ENCODE measurements at regions not wholly inside any gene's neighbourhood (a gene's known extent, or its start where the extent isn't known, plus 50 kb on each side); places are given as distances from the start of the nearest gene placed in this dataset.
"Not testable (repeated sequence)": the region's sequence is repeated elsewhere in the genome, so short reads cannot be mapped to it uniquely, and the experiment has no call there.

GRCh38 chr5:117393125-117393524 is 818.5 kb upstream of the SEMA6A start:
- no peak for ATAC-seq
- DNase-seq (ENCODE audit: low spot score): no peak

- ATAC-seq: no peak
- no peak for DNase-seq (ENCODE audit: low spot score)
Observed at GRCh38 chr5:117380316-117380715, 805.7 kb upstream of the SEMA6A start.

GRCh38 chr5:117379521-117379920 is 804.9 kb upstream of the SEMA6A start:
- no peak for DNase-seq (ENCODE audit: low spot score)
- no peak for ATAC-seq

- DNase-seq (ENCODE audit: low spot score) (no peak), ATAC-seq (no peak)
Observed at GRCh38 chr5:117376748-117377147, 802.1 kb upstream of the SEMA6A start.

- DNase-seq (ENCODE audit: low spot score) (no peak), ATAC-seq (no peak)
Observed at GRCh38 chr5:117359895-117360294, 785.3 kb upstream of the SEMA6A start.

GRCh38 chr5:117357886-117358285 is 783.3 kb upstream of the SEMA6A start:
- DNase-seq (ENCODE audit: low spot score) (no peak), ATAC-seq (no peak)

- DNase-seq (ENCODE audit: low spot score): no peak
- ATAC-seq: no peak
Observed at GRCh38 chr5:117347280-117347679, 772.7 kb upstream of the SEMA6A start.

- not testable (repeated sequence) for DNase-seq (ENCODE audit: low spot score); ATAC-seq
Observed at GRCh38 chr5:117343726-117344125, 769.1 kb upstream of the SEMA6A start.

GRCh38 chr5:117337064-117337749 is 762.6 kb upstream of the SEMA6A start:
- DNase-seq (ENCODE audit: low spot score): no peak
- no peak for ATAC-seq

GRCh38 chr5:117336208-117336607 is 761.6 kb upstream of the SEMA6A start:
- ATAC-seq (no peak), DNase-seq (ENCODE audit: low spot score) (no peak)

- ATAC-seq (no peak), DNase-seq (ENCODE audit: low spot score) (no peak)
Observed at GRCh38 chr5:117333011-117333410, 758.4 kb upstream of the SEMA6A start.

- ATAC-seq (no peak), DNase-seq (ENCODE audit: low spot score) (no peak)
Observed at GRCh38 chr5:117332341-117332740, 757.7 kb upstream of the SEMA6A start.

GRCh38 chr5:117327511-117327910 is 752.9 kb upstream of the SEMA6A start:
- no peak for DNase-seq (ENCODE audit: low spot score)
- no peak for ATAC-seq

GRCh38 chr5:117326997-117327396 is 752.4 kb upstream of the SEMA6A start:
- DNase-seq (ENCODE audit: low spot score) (no peak), ATAC-seq (no peak)

GRCh38 chr5:117318528-117318927 is 743.9 kb upstream of the SEMA6A start:
- ATAC-seq: no peak
- no peak for DNase-seq (ENCODE audit: low spot score)

GRCh38 chr5:117315170-117315569 is 740.5 kb upstream of the SEMA6A start:
- no peak for ATAC-seq
- DNase-seq (ENCODE audit: low spot score): no peak

- ATAC-seq; DNase-seq (ENCODE audit: low spot score): not testable (repeated sequence)
Observed at GRCh38 chr5:117304512-117305107, 730.0 kb upstream of the SEMA6A start.

GRCh38 chr5:117302949-117303348 is 728.3 kb upstream of the SEMA6A start:
- DNase-seq (ENCODE audit: low spot score) (no peak), ATAC-seq (no peak)

- DNase-seq (ENCODE audit: low spot score): no peak
- no peak for ATAC-seq
Observed at GRCh38 chr5:117302473-117302872, 727.9 kb upstream of the SEMA6A start.

GRCh38 chr5:117299936-117300328 is 725.3 kb upstream of the SEMA6A start:
- ATAC-seq (no peak), DNase-seq (ENCODE audit: low spot score) (no peak)

- ATAC-seq (no peak), DNase-seq (ENCODE audit: low spot score) (no peak)
Observed at GRCh38 chr5:117299224-117299935, 724.8 kb upstream of the SEMA6A start.

GRCh38 chr5:117296872-117297271 is 722.2 kb upstream of the SEMA6A start:
- DNase-seq (ENCODE audit: low spot score) (no peak), ATAC-seq (no peak)

All from left lobe of liver (tissue), 2 donors.